ENCODE measurements at regions not wholly inside any gene's neighbourhood (a gene's known extent, or its start where the extent isn't known, plus 50 kb on each side); places are given as distances from the start of the nearest gene placed in this dataset.
A peak's percentile ranks its signal among the peaks of the same experiment; 100 is the strongest.

- Histone ChIP-seq H3K27me3 (no peaks in the 10 kb centered on the region), H3K4me3 (no peak overlapping the region), H3K4me1 (peaks cover 16 to 35% of the 10 kb centered on the region in 2 donors), H3K9me3 (no peaks in the 10 kb centered on the region), H3K36me3 (no peaks in the 10 kb centered on the region), H3K27ac (peak overlapping the region; percentile 96)
- DNase-seq (ENCODE audit: low spot score in 2 of 2), result no peak
- intact Hi-C loops (cut with DNase I; ENCODE audit: low total_unique reads), result no loop called here
- TF ChIP-seq POLR2A (IDR thresholded peaks at IDR 0.05) (no peak), POLR2AphosphoS5 (IDR thresholded peaks at IDR 0.05) (no peak)
- TF ChIP-seq, protein P1, sequence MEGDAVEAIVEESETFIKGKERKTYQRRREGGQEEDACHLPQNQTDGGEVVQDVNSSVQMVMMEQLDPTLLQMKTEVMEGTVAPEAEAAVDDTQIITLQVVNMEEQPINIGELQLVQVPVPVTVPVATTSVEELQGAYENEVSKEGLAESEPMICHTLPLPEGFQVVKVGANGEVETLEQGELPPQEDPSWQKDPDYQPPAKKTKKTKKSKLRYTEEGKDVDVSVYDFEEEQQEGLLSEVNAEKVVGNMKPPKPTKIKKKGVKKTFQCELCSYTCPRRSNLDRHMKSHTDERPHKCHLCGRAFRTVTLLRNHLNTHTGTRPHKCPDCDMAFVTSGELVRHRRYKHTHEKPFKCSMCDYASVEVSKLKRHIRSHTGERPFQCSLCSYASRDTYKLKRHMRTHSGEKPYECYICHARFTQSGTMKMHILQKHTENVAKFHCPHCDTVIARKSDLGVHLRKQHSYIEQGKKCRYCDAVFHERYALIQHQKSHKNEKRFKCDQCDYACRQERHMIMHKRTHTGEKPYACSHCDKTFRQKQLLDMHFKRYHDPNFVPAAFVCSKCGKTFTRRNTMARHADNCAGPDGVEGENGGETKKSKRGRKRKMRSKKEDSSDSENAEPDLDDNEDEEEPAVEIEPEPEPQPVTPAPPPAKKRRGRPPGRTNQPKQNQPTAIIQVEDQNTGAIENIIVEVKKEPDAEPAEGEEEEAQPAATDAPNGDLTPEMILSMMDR (IDR thresholded peaks at IDR 0.05), result peak in 1 of 3 donors; percentile 59
Observed at GRCh38 chr6:44062771-44063560, 64.3 kb downstream of the MRPL14 start.

GRCh38 chr6:44062105-44062770, 65.0 kb downstream of the MRPL14 start:
- H3K27ac ChIP-seq, result peak overlapping the region; percentile 96
- DNase-seq (ENCODE audit: low spot score in 2 of 2), result no peak
- intact Hi-C loops (cut with DNase I; ENCODE audit: low total_unique reads), result no loop called here
- H3K27me3 ChIP-seq, result no peaks in the 10 kb centered on the region
- no peak overlapping the region for H3K4me3 ChIP-seq
- TF ChIP-seq POLR2AphosphoS5 (IDR thresholded peaks at IDR 0.05) (peak in 1 of 3 donors; percentile 24), POLR2A (IDR thresholded peaks at IDR 0.05) (no peak)
- H3K36me3 ChIP-seq, result no peaks in the 10 kb centered on the region
- H3K9me3 ChIP-seq, result no peaks in the 10 kb centered on the region
- peaks cover 17 to 36% of the 10 kb centered on the region in 2 donors for H3K4me1 ChIP-seq

DNA sequence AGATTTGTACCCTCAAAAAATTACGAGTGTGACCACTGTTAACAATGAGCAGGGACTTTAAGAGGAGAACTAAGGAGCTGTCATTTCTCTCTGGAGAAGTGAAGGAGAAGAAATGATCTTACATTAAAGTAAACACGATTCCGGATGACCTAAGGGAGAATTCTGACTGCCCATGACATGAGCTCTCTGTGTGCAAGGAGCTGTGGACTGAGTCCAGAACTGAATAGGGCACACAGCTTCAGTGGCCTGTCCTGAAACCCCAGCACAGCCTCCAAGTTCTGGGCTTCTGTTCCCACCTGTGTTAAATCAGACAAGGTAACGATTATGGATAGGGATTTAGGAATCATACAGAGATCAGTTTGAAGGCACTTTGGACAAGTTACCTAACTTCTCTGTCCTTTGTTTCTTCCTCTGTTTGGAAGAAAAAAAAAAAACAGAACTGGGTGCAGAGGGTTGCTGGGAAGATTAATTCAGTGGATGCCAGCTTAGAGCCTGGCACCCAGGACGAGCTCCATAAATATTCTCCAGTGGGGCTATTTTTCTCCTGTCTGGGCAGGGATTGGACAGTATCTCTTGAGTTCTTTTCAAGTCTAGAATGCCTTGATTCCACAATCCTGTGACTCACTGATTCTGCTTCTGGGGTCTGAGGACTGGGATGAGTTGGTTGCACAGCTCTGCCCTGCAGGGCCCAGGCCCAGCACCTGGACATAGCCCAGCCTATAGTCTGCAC, 65.7 kb downstream of the MRPL14 start:
- H3K27me3 ChIP-seq, result no peaks in the 10 kb centered on the region
- TF ChIP-seq POLR2A (IDR thresholded peaks at IDR 0.05) (no peak), POLR2AphosphoS5 (IDR thresholded peaks at IDR 0.05) (no peak)
- TF ChIP-seq, protein P1 (IDR thresholded peaks at IDR 0.05), result no peak
- no peak overlapping the region for H3K4me3 ChIP-seq
- H3K27ac ChIP-seq, result peak overlapping the region; percentile 96
- no peaks in the 10 kb centered on the region for H3K9me3 ChIP-seq
- H3K4me1 ChIP-seq, result peaks cover 17 to 36% of the 10 kb centered on the region in 2 donors
- intact Hi-C loops (cut with DNase I; ENCODE audit: low total_unique reads), result no loop called here
- H3K36me3 ChIP-seq, result no peaks in the 10 kb centered on the region
- DNase-seq (ENCODE audit: low spot score in 2 of 2), result no peak

DNA sequence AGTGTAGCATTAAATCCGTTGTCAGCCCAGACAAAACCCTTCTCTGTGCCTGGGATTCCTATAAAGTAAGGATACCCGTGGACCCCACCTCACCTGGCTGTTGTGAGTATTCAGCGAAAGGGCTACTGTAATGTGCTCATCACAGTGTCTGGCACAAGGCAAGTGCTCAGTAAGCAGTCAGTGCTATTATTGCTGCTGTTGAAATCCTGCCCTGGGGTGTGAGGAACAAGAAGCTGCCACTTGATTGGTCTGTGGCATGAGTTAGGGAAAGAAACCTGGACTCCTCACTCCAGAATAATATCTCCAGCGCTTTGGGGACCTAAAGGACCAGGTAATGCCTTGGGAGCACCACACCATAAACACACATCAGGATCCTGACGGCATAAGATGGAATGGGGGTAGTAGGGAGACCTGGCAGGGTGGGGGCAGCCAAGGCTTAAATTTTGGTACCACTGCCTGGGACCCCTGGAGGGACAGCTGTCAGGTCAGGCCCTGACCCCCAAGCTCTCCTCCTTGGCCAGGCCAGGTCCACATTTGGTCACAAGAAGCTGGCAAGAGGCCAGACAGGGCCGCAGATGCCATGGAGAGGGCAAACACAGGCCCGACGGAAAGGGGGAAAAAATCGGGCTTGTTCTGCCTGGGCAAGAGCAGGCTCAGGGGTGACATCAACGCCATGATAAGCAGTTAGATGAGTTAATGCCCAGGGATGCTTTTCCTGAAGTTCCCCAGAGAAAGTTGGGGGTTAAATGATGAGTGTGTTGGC, 66.5 kb downstream of the MRPL14 start:
- Histone ChIP-seq H3K27ac (peak overlapping the region; percentile 96), H3K4me1 (peaks cover 17 to 36% of the 10 kb centered on the region in 2 donors), H3K36me3 (no peaks in the 10 kb centered on the region), H3K27me3 (no peaks in the 10 kb centered on the region), H3K4me3 (no peak overlapping the region), H3K9me3 (no peaks in the 10 kb centered on the region)
- intact Hi-C loops (cut with DNase I; ENCODE audit: low total_unique reads), result no loop called here
- TF ChIP-seq POLR2AphosphoS5 (IDR thresholded peaks at IDR 0.05) (no peak), POLR2A (IDR thresholded peaks at IDR 0.05) (no peak)
- TF ChIP-seq, protein P1 (IDR thresholded peaks at IDR 0.05), result no peak
- DNase-seq (ENCODE audit: low spot score in 2 of 2), result peak in 1 of 2 donors; percentile 69

All from breast epithelium (tissue), 4 donors.